Heart left ventricle (tissue), 16 donors: ENCODE measurements at regions not wholly inside any gene's neighbourhood (a gene's known extent, or its start where the extent isn't known, plus 50 kb on each side); places are given as distances from the start of the nearest gene placed in this dataset.
"Not testable (repeated sequence)": the region's sequence is repeated elsewhere in the genome, so short reads cannot be mapped to it uniquely, and the experiment has no call there.

Experiments
- ATAC-seq, 4 donors: fragments of 200-7000 bp; cut with Tn5 transposase; one replicate each; pipeline ENCODE4 v1.9.1; 2020 to 2022; ENCODE audit warnings: moderate library complexity in 4 of 4, mild to moderate bottlenecking in 3 of 4, moderate number of reproducible peaks in 1 of 4
- DNase-seq, 5 donors: peaks; one replicate each; pipeline ENCODE4 v3.0.0-alpha.2; 2020
- H3K27ac ChIP-seq, 12 donors: fragments of 200-600 bp; sonication (generic) in 4 of 12; one replicate each; pipeline versions ENCODE4 v1.5.0 to v1.8.0; 2016 to 2022; ENCODE audit warnings: mild to moderate bottlenecking in 2 of 12
- H3K27me3 ChIP-seq, 9 donors: fragments of 200-600 bp; sonication (generic) in 2 of 9; one replicate each; pipeline versions ENCODE4 v1.5.1 to v1.8.0; 2016 to 2022; ENCODE audit warnings: mild to moderate bottlenecking in 3 of 9
- H3K36me3 ChIP-seq, 9 donors: fragments of 200-600 bp; sonication (generic) in 2 of 9; one replicate each; pipeline versions ENCODE4 v1.5.0 to v1.8.0; 2018 to 2022; ENCODE audit warnings: mild to moderate bottlenecking in 2 of 9
- H3K4me1 ChIP-seq, 12 donors: fragments of 200-600 bp; sonication (generic) in 4 of 12; one replicate each; pipeline versions ENCODE4 v1.5.0 to v1.8.0; 2016 to 2022; ENCODE audit warnings: mild to moderate bottlenecking in 3 of 12
- H3K4me3 ChIP-seq, 12 donors: fragments of 200-600 bp; sonication (generic) in 4 of 12; one replicate each; pipeline versions ENCODE4 v1.5.0 to v1.8.0; 2017 to 2022; ENCODE audit warnings: mild to moderate bottlenecking in 9 of 12, moderate library complexity in 4 of 12
- H3K9me3 ChIP-seq, 12 donors: fragments of 200-600 bp; sonication (generic) in 4 of 12; one replicate each; pipeline versions ENCODE4 v1.5.0 to v1.8.0; 2016 to 2022; ENCODE audit warnings: mild to moderate bottlenecking in 1 of 12
- CTCF ChIP-seq, 12 donors: fragments of 200-600 bp; sonication (generic) in 4 of 12; IDR thresholded peaks; one replicate each; pipeline versions ENCODE4 v1.5.0 to v1.8.0; 2018 to 2022; ENCODE audit warnings: antibody characterized with exemption in 12 of 12, mild to moderate bottlenecking in 5 of 12
- POLR2A ChIP-seq, 2 donors: fragments of 450-650 bp; IDR thresholded peaks; one replicate each; pipeline ENCODE4 v1.6.1; 2017; ENCODE audit warnings: antibody characterized with exemption in 2 of 2, mild to moderate bottlenecking in 2 of 2, moderate library complexity in 2 of 2
- WGBS, 4 donors: extraction: QIAGEN DNeasy Blood & Tissue Kit in 2 of 4; methylation state at CpG; one replicate each; pipeline versions ENCODE4 v1.1.5 to v1.1.7; 2013 to 2018; 5-methylcytosine and 5-hydroxymethylcytosine counted together
- intact Hi-C, 10 donors: fragments of 100-400 bp; cut with DNase I; formaldehyde crosslinking; loops; one replicate each; pipeline versions ENCODE4 v1.11.1 to v1.14.2; 2022
- donor health status: ischemic (EF 13 %, LVEDD 7.1; RV severe dilation, severe dysfunction).
- donor health status: healthy with polysubstance abuse.
- donor health status: DM: no; HTN: yes; CAD: no.
- donor health status: DM: no; HTN: no; CAD: no.
- donor health status: ischemic (EF 25% LVEDD 6.9; RV normal size, moderate dysfunction).
- donor health status: ischemic (EF 25% LVEDD 5.7; RV mildly dilated, moderate dysfunction).
- donor health status: healthy.
- donor health status: DM: yes; HTN: yes; CAD: no.
- donor health status: ischemic (EF 35%, LVEDD 5.7; RV mildly dilated, moderate dysfunction).
- donor health status: nonischemic (EF 11% LVEDD 7.7; RV severe dilation, severe dysfunction).
- donor health status: DM: yes; HTN: yes; CAD: no.
- donor health status: PGD.
- donor health status: ischemic (EF 29% LVEDD 5.4; RV normal size, mild dysfunction).
- donor health status: nonischemic (EF 23%, LVEDD 6.1; RV moderate dilation, normal function).

GRCh38 chr7:39829028-39829427 is 121.0 kb upstream of the CDK13 start:
- intact Hi-C loops, result loop anchor here in 1 of 10 donors (5.0 to 10.0 kb wide), 2 partner anchors 74 to 247 kb away; no protein-coding TSS in a partner anchor
- WGBS, 4 donors, result 90 to 98% (median 92%) methylated on average over 2 of the region's 2 CpGs
- no peak overlapping the region for H3K4me3 ChIP-seq
- no peaks in the 10 kb centered on the region for H3K36me3 ChIP-seq
- DNase-seq, result no peak
- ATAC-seq, result no peak
- H3K9me3 ChIP-seq, result no peaks in the 10 kb centered on the region
- no peak overlapping the region for H3K27ac ChIP-seq
- peaks cover 0 to 8% (median 0%) of the 10 kb centered on the region in 12 donors for H3K4me1 ChIP-seq
- peaks cover 0 to 28% (median 6%) of the 10 kb centered on the region in 9 donors for H3K27me3 ChIP-seq
- TF ChIP-seq CTCF (IDR thresholded peaks at IDR 0.05) (no peak), POLR2A (IDR thresholded peaks at IDR 0.05) (no peak)

DNA sequence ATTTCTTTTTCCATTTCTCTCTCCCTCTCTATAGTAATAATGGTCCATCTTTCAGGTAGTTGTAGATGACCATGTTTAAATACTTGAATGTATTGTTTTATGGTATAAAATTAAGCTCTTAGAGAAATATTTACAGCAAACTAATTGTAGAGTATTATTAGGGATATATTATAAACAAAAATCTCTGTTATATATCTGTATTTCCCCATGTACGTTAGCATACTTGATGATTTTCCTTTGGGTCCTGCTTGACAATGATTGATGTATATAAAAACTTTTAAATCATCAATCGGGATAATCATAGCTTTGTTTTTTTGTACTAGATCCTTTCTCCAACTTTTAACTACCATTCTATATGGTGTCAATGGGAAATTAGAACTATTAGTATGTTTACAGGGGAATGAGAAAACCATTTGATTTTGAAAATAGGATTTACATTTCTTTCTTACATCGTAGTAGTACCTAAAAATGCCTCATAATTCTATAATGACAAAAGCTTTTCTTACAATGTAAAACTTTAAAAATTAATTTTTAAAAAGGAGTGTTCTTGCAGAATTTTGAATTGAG is 117.5 kb upstream of the CDK13 start:
- ATAC-seq, result no peak
- Histone ChIP-seq H3K27me3 (peaks cover 0 to 31% (median 6%) of the 10 kb centered on the region in 9 donors), H3K4me1 (peaks cover 0 to 8% (median 0%) of the 10 kb centered on the region in 12 donors), H3K27ac (no peak overlapping the region), H3K36me3 (no peaks in the 10 kb centered on the region), H3K4me3 (peak overlapping the region in 9 of 12 donors; percentile 40 to 60 (median 55)), H3K9me3 (no peaks in the 10 kb centered on the region)
- intact Hi-C loops, result no loop called here
- no peak for DNase-seq
- TF ChIP-seq POLR2A (IDR thresholded peaks at IDR 0.05) (no peak), CTCF (IDR thresholded peaks at IDR 0.05) (no peak)
- 73 to 80% (median 78%) methylated on average over 3 of the region's 3 CpGs for WGBS, 4 donors

DNA sequence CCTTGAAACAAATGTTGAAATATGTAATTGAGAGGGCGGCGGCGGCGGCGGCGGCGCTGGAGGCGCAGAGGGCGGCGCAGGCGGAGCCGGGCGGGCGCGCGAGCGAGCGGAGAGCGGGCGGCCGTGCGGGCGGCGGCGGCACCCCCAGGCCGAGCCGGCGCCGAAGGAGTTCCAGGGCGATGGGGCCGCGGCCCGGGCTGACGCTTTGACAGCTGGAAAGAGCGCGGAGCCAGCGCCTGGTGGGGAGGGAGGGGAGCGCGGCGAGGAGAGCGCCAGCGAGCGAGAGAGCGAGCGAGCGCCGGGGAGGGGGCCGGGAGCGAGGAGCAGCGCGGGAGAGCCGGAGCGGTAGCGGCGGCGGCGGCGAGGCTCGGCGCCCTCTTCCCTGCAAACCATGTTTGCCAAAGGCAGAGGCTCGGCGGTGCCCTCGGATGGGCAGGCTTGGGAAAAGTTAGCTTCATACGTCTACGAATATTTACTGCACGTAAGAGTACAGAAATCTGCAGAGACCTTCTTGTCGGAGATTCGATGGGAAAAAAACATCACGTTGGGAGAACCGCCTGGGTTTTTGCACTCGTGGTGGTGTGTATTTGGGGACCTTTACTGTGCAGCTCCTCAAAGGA is 116.8 kb upstream of the CDK13 start:
- peak in 1 of 12 donors; percentile 13 for TF ChIP-seq CTCF (IDR thresholded peaks at IDR 0.05)
- H3K27me3 ChIP-seq, result peaks cover 0 to 31% (median 6%) of the 10 kb centered on the region in 9 donors
- H3K27ac ChIP-seq, intact Hi-C loops, H3K4me1 ChIP-seq, H3K9me3 ChIP-seq, H3K36me3 ChIP-seq: not testable (repeated sequence)
- H3K4me3 ChIP-seq, result peak overlapping the region in 11 of 12 donors; percentile 37 to 60 (median 55)
- WGBS, 4 donors, result 0 to 1% (median 1%) methylated on average over 70 to 71 of the region's 71 CpGs
- DNase-seq (peak; percentile 29 to 74 (median 54)), ATAC-seq (peak in 3 of 4 donors; percentile 65 to 95 (median 93))

GRCh38 chr7:39833865-39834634 is 116.0 kb upstream of the CDK13 start:
- H3K9me3 ChIP-seq, intact Hi-C loops, H3K36me3 ChIP-seq, H3K27ac ChIP-seq, ATAC-seq: not testable (repeated sequence)
- peaks cover 0 to 11% (median 4%) of the 10 kb centered on the region in 12 donors for H3K4me1 ChIP-seq
- peak overlapping the region in 11 of 12 donors; percentile 37 to 60 (median 55) for H3K4me3 ChIP-seq
- peak in 1 of 5 donors; percentile 24 for DNase-seq
- WGBS, 4 donors, result 44 to 53% (median 51%) methylated on average over 28 to 36 of the region's 36 CpGs
- H3K27me3 ChIP-seq, result peaks cover 0 to 31% (median 6%) of the 10 kb centered on the region in 9 donors
